ENCODE measurements at regions not wholly inside any gene's neighbourhood (a gene's known extent, or its start where the extent isn't known, plus 50 kb on each side); places are given as distances from the start of the nearest gene placed in this dataset.

DNA sequence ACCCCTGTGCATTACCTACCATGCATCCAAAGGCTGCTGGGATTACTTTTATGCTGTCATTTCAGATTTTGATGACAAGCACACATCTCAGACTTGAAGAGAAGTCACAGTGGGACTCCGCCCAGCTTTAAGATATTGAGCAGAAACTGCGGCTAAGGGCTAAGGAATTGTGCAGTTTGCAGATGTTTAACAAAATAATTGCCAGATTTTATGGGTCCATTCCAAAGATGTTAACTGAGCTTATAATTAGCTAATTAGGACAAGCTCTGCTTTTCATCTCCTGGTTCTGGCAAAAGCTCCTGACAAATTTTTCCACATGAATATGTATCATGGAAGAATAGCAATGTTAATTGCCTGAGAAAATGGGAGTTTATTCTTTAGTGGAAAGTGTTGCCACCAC lies 344.4 kb upstream of the ATXN7L3B start:
- intact Hi-C loops (cut with micrococcal nuclease; ENCODE audit: unreplicated experiment): no loop called here
- H3K4me1 ChIP-seq (replicated peaks; ENCODE audit: insufficient read depth): no peaks in the 10 kb centered on the region
- no peaks in the 10 kb centered on the region for H3K27me3 ChIP-seq (ENCODE audit: insufficient read depth, low read depth)
- no peak overlapping the region for H3K4me3 ChIP-seq
- H3K4me2 ChIP-seq: no peak overlapping the region
- TF ChIP-seq, protein P1, sequence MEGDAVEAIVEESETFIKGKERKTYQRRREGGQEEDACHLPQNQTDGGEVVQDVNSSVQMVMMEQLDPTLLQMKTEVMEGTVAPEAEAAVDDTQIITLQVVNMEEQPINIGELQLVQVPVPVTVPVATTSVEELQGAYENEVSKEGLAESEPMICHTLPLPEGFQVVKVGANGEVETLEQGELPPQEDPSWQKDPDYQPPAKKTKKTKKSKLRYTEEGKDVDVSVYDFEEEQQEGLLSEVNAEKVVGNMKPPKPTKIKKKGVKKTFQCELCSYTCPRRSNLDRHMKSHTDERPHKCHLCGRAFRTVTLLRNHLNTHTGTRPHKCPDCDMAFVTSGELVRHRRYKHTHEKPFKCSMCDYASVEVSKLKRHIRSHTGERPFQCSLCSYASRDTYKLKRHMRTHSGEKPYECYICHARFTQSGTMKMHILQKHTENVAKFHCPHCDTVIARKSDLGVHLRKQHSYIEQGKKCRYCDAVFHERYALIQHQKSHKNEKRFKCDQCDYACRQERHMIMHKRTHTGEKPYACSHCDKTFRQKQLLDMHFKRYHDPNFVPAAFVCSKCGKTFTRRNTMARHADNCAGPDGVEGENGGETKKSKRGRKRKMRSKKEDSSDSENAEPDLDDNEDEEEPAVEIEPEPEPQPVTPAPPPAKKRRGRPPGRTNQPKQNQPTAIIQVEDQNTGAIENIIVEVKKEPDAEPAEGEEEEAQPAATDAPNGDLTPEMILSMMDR (conservative IDR thresholded peaks at IDR 0.05): no peak
- no peak for TF ChIP-seq EZH2 (IDR thresholded peaks at IDR 0.05; ENCODE audit: low read depth)
- H3K27ac ChIP-seq: no peak overlapping the region
- H3K79me2 ChIP-seq (ENCODE audit: low read depth): no peaks in the 10 kb centered on the region
- no peaks in the 10 kb centered on the region for H3F3A ChIP-seq (ENCODE audit: insufficient read depth, low read depth)
- BruUV-seq (replicated peaks): no TSS peak
- H3K36me3 ChIP-seq (ENCODE audit: low read depth): no peaks in the 10 kb centered on the region
- no peaks in the 10 kb centered on the region for H3K9me3 ChIP-seq (ENCODE audit: insufficient read depth, low read depth)
- POLR2A ChIA-PET (ENCODE audit: unreplicated experiment): no interaction called here
- DNase-seq: no peak
- H2AFZ ChIP-seq: no peak overlapping the region
- no peaks in the 10 kb centered on the region for H4K20me1 ChIP-seq (ENCODE audit: insufficient read depth)
- no peaks in the 10 kb centered on the region; the same call in 1 of the 2 replicates for H3K9me2 ChIP-seq (ENCODE audit: insufficient read depth)
- CTCF ChIA-PET: no interaction called here

GRCh38 chr12:74204236-74204635 lies 333.4 kb upstream of the ATXN7L3B start:
- no peak for DNase-seq
- TF ChIP-seq EZH2 (IDR thresholded peaks at IDR 0.05; ENCODE audit: low read depth): no peak
- TF ChIP-seq, protein P1 (conservative IDR thresholded peaks at IDR 0.05): no peak
- CTCF ChIA-PET: no interaction called here

DNA sequence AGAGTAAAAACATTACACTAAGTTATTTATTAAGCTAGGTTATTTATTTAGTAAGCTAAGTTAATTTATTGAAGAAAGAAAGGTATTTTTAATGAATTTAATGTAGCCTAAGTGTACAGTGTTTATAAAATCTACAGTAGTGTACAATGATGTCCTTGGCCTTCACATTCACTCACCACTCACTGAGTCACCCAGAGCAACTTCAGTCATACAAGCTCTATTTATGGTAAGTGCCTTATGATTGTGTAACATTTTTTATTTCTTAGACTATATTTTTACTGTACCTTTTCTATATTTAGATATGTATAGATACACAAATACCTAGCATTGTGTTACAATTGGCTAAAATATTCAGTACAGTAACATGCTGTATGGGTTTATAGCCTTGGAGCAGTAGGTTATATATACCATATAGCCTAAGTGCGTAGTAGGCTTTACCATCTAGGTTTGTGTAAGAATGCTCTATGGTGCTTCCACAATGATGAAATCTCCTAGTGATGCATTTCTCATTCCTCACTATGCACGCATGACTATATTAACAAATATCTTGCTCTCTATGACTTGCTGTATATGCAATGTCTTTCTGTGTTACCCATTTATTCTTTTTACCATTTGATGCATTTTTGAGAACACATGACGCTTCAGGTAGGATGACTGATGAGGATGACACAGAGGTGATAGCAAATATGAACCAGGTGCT lies 309.6 kb upstream of the ATXN7L3B start:
- no peak overlapping the region for H3K4me2 ChIP-seq
- POLR2A ChIA-PET (ENCODE audit: unreplicated experiment): no interaction called here
- no peaks in the 10 kb centered on the region for H3F3A ChIP-seq (ENCODE audit: insufficient read depth, low read depth)
- H3K79me2 ChIP-seq (ENCODE audit: low read depth): no peaks in the 10 kb centered on the region
- peaks cover 6% of the 10 kb centered on the region; the same call in 1 of the 2 replicates for H3K9me2 ChIP-seq (ENCODE audit: insufficient read depth)
- CTCF ChIA-PET: no interaction called here
- no peaks in the 10 kb centered on the region for H3K9me3 ChIP-seq (ENCODE audit: insufficient read depth, low read depth)
- no TSS peak for BruUV-seq (replicated peaks)
- no peaks in the 10 kb centered on the region for H3K27me3 ChIP-seq (ENCODE audit: insufficient read depth, low read depth)
- H3K4me1 ChIP-seq (replicated peaks; ENCODE audit: insufficient read depth): no peaks in the 10 kb centered on the region
- H2AFZ ChIP-seq: no peak overlapping the region
- no peak for DNase-seq
- H3K27ac ChIP-seq: no peak overlapping the region
- intact Hi-C loops (cut with micrococcal nuclease; ENCODE audit: unreplicated experiment): no loop called here
- H3K4me3 ChIP-seq: no peak overlapping the region
- no peaks in the 10 kb centered on the region for H3K36me3 ChIP-seq (ENCODE audit: low read depth)
- no peak for TF ChIP-seq EZH2 (IDR thresholded peaks at IDR 0.05; ENCODE audit: low read depth)
- TF ChIP-seq, protein P1 (conservative IDR thresholded peaks at IDR 0.05): no peak
- no peaks in the 10 kb centered on the region for H4K20me1 ChIP-seq (ENCODE audit: insufficient read depth)

More at GRCh38 chr12:74204236-74204635, 333.4 kb upstream of the ATXN7L3B start:
- H2AFZ ChIP-seq: no peak overlapping the region
- H4K20me1 ChIP-seq (ENCODE audit: insufficient read depth): no peaks in the 10 kb centered on the region
- intact Hi-C loops (cut with micrococcal nuclease; ENCODE audit: unreplicated experiment): no loop called here
- no peak overlapping the region for H3K4me3 ChIP-seq
- H3K27ac ChIP-seq: no peak overlapping the region
- H3F3A ChIP-seq (ENCODE audit: insufficient read depth, low read depth): no peaks in the 10 kb centered on the region
- H3K4me1 ChIP-seq (replicated peaks; ENCODE audit: insufficient read depth): no peaks in the 10 kb centered on the region
- POLR2A ChIA-PET (ENCODE audit: unreplicated experiment): no interaction called here
- H3K36me3 ChIP-seq (ENCODE audit: low read depth): no peaks in the 10 kb centered on the region
- no TSS peak for BruUV-seq (replicated peaks)
- H3K9me3 ChIP-seq (ENCODE audit: insufficient read depth, low read depth): no peaks in the 10 kb centered on the region
- no peaks in the 10 kb centered on the region for H3K79me2 ChIP-seq (ENCODE audit: low read depth)
- no peaks in the 10 kb centered on the region for H3K9me2 ChIP-seq (ENCODE audit: insufficient read depth)
- no peak overlapping the region for H3K4me2 ChIP-seq
- H3K27me3 ChIP-seq (ENCODE audit: insufficient read depth, low read depth): no peaks in the 10 kb centered on the region
